A549 (cell line): ENCODE measurements at regions not wholly inside any gene's neighbourhood (a gene's known extent, or its start where the extent isn't known, plus 50 kb on each side); places are given as distances from the start of the nearest gene placed in this dataset.

Experiments used
- MAZ ChIP-seq: fragments of 150-350 bp; IDR thresholded peaks from 2 replicates; pipeline ENCODE4 v1.6.1; 2014; ENCODE audit warnings: antibody characterized with exemption, low read depth, low read length, borderline replicate concordance
- TF ChIP-seq, protein P1 (sequence below): fragments of 450-650 bp; IDR thresholded peaks from 2 replicates; pipeline ENCODE4 v1.6.1; 2014; ENCODE audit warnings: antibody characterized with exemption

DNA sequence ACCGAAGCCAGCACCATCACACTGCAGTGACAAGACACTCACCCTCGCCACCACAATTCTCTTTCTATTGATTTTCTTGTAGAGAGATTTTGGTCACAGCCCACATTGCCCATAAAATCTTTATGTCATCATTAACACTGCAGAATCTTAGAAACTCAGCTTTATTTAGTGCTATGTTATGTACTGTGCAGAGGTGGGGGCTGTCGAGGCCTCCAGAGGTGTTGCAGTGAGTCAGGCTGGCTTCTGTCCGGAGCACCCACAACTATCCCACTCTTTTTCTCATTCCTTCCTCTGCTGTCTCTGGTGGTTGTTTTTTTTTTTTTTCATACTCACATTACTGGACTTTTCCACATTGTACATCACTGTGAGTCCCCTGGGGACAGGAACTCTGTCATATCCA lies 677.4 kb upstream of the HS6ST1 start:
- no peak for TF ChIP-seq MAZ
- TF ChIP-seq, protein P1, sequence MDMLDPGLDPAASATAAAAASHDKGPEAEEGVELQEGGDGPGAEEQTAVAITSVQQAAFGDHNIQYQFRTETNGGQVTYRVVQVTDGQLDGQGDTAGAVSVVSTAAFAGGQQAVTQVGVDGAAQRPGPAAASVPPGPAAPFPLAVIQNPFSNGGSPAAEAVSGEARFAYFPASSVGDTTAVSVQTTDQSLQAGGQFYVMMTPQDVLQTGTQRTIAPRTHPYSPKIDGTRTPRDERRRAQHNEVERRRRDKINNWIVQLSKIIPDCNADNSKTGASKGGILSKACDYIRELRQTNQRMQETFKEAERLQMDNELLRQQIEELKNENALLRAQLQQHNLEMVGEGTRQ = no peak
